WTC11 (cell line): ENCODE measurements at regions not wholly inside any gene's neighbourhood (a gene's known extent, or its start where the extent isn't known, plus 50 kb on each side); places are given as distances from the start of the nearest gene placed in this dataset.

Experiments used
- ATAC-seq: fragments of 200-7000 bp; cut with Tn5 transposase; 2 replicates; pipeline ENCODE4 v1.10.0; 2021; ENCODE audit warnings: mild to moderate bottlenecking, moderate library complexity
- CTCF ChIA-PET: fragments of 300-600 bp; sonication (Branson Sonifier 250); formaldehyde crosslinking; loops from one replicate; lab custom pipeline; 2021; ENCODE audit warnings: antibody characterized with exemption; lab: Charles Lee
- POLR2A ChIA-PET: fragments of 350-600 bp; sonication (Branson Sonifier 250); formaldehyde crosslinking; loops from one replicate; lab custom pipeline; 2021; ENCODE audit warnings: antibody characterized with exemption; lab: Charles Lee
- DNase-seq: peaks from one replicate; pipeline ENCODE4 v3.0.0; 2021; ENCODE audit warnings: low spot score
- H3K27ac Mint-ChIP-seq: 2 replicates; pipeline ENCODE4 v1.8.0; 2021; ENCODE audit warnings: mixed read lengths
- H3K27me3 Mint-ChIP-seq: 2 replicates; pipeline ENCODE4 v1.8.0; 2021; ENCODE audit warnings: low read depth, mild to moderate bottlenecking, moderate library complexity, mixed read lengths
- H3K36me3 Mint-ChIP-seq: 2 replicates; pipeline ENCODE4 v1.8.0; 2021; ENCODE audit warnings: mixed read lengths
- H3K4me1 Mint-ChIP-seq: 2 replicates; pipeline ENCODE4 v1.8.0; 2022; ENCODE audit warnings: mixed read lengths
- H3K4me3 Mint-ChIP-seq: 2 replicates; pipeline ENCODE4 v1.8.0; 2021; ENCODE audit warnings: mild to moderate bottlenecking, moderate library complexity, mixed read lengths
- H3K9me3 Mint-ChIP-seq: 2 replicates; pipeline ENCODE4 v1.8.0; 2021; ENCODE audit warnings: mixed read lengths
- ESRRA ChIP-seq: sonication (generic); formaldehyde crosslinking; IDR thresholded peaks from 2 replicates; pipeline ENCODE4 v1.8.1; 2022; ENCODE audit warnings: mild to moderate bottlenecking, missing genetic modification reagents, borderline replicate concordance
- FOXJ3 ChIP-seq: sonication (generic); formaldehyde crosslinking; IDR thresholded peaks from 2 replicates; pipeline ENCODE4 v1.9.0; 2021; ENCODE audit warnings: missing genetic modification reagents, mild to moderate bottlenecking, borderline replicate concordance
- FOXK1 ChIP-seq: sonication (generic); formaldehyde crosslinking; IDR thresholded peaks from 2 replicates; pipeline ENCODE4 v1.8.0; 2022; ENCODE audit warnings: mild to moderate bottlenecking, moderate library complexity, missing genetic modification reagents
- PRRX2 ChIP-seq: fragments of 250-450 bp; sonication (Bioruptor Pico); IDR thresholded peaks from 2 replicates; pipeline ENCODE4 v1.8.0; 2021; ENCODE audit warnings: mild to moderate bottlenecking
- SMAD3 ChIP-seq: sonication (generic); formaldehyde crosslinking; IDR thresholded peaks from 2 replicates; pipeline ENCODE4 v1.8.0; 2022; ENCODE audit warnings: missing genetic modification reagents, mild to moderate bottlenecking, borderline replicate concordance
- TEAD4 ChIP-seq: sonication (generic); formaldehyde crosslinking; IDR thresholded peaks from 2 replicates; pipeline ENCODE4 v1.8.0; 2022; ENCODE audit warnings: mild to moderate bottlenecking, missing genetic modification reagents
- ZBTB21 ChIP-seq: sonication (generic); formaldehyde crosslinking; IDR thresholded peaks from 2 replicates; pipeline ENCODE4 v1.8.1; 2023; ENCODE audit warnings: mild to moderate bottlenecking, missing genetic modification reagents, borderline replicate concordance
- ZNF121 ChIP-seq: sonication (generic); formaldehyde crosslinking; IDR thresholded peaks from 2 replicates; pipeline ENCODE4 v1.8.0; 2023; ENCODE audit warnings: missing genetic modification reagents
- ZNF416 ChIP-seq: fragments of 250-450 bp; sonication (Bioruptor Pico); IDR thresholded peaks from 2 replicates; pipeline ENCODE4 v1.9.0; 2021; ENCODE audit warnings: mild to moderate bottlenecking, inconsistent platforms
- ZNF671 ChIP-seq: fragments of 250-450 bp; sonication (Bioruptor Pico); IDR thresholded peaks from 2 replicates; pipeline ENCODE4 v1.8.0; 2021; ENCODE audit warnings: mild to moderate bottlenecking
- TF ChIP-seq, protein P1 (sequence below): fragments of 250-450 bp; sonication (Bioruptor Pico); IDR thresholded peaks from 2 replicates; pipeline ENCODE4 v1.9.0; 2021; ENCODE audit warnings: mild to moderate bottlenecking, borderline replicate concordance
- TF ChIP-seq, protein P2 (sequence below): fragments of 200-600 bp; IDR thresholded peaks from 2 replicates; pipeline ENCODE4 v1.8.0; 2022; ENCODE audit warnings: antibody characterized with exemption
- TF ChIP-seq, protein P3 (sequence below): sonication (generic); formaldehyde crosslinking; IDR thresholded peaks from 2 replicates; pipeline ENCODE4 v1.8.0; 2022; ENCODE audit warnings: mild to moderate bottlenecking, missing genetic modification reagents
- TF ChIP-seq, protein P4 (sequence below): fragments of 250-450 bp; sonication (Bioruptor Pico); IDR thresholded peaks from 2 replicates; pipeline ENCODE4 v1.8.0; 2021; ENCODE audit warnings: mild to moderate bottlenecking
- TF ChIP-seq, protein P5 (sequence below): sonication (generic); formaldehyde crosslinking; IDR thresholded peaks from 2 replicates; pipeline ENCODE4 v1.8.1; 2022; ENCODE audit warnings: low read depth, mild to moderate bottlenecking, moderate library complexity, missing genetic modification reagents, borderline replicate concordance
- TF ChIP-seq, protein P6 (sequence below): sonication (generic); formaldehyde crosslinking; IDR thresholded peaks from 2 replicates; pipeline ENCODE4 v1.8.1; 2023; ENCODE audit warnings: mild to moderate bottlenecking, missing genetic modification reagents, borderline replicate concordance
- TF ChIP-seq, protein P7 (sequence below): sonication (generic); formaldehyde crosslinking; IDR thresholded peaks from 2 replicates; pipeline ENCODE4 v1.8.0; 2022; ENCODE audit warnings: missing genetic modification reagents
- TF ChIP-seq, protein P8 (sequence below): sonication (generic); formaldehyde crosslinking; IDR thresholded peaks from 2 replicates; pipeline ENCODE4 v1.8.0; 2023; ENCODE audit warnings: mild to moderate bottlenecking, missing genetic modification reagents

DNA sequence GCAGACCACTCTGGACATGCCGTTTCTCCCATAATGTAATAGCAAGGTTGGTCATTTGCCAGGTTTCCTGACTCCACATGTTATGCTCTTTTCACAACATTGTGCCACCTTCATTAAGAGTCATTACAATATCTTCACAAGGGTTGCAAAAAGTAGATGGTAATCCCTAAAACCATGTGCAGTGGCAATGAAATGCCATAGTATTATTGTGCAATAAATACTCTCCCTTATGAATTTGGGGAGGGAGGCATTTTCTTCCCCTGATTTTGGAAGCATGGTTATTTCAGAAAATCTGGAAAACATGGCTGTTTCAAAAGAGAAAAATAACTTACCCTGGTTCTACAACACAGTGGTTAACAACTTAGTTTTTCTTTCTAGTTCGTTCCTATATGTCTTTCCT is 75.1 kb downstream of the BLTP1 start:
- H3K36me3 Mint-ChIP-seq, result peaks cover 6% of the 10 kb centered on the region
- CTCF ChIA-PET, result no interaction called here
- POLR2A ChIA-PET, result no interaction called here
- H3K4me3 Mint-ChIP-seq, result no peak overlapping the region
- peaks cover 10% of the 10 kb centered on the region for H3K4me1 Mint-ChIP-seq
- no peak overlapping the region for H3K27ac Mint-ChIP-seq
- no peaks in the 10 kb centered on the region for H3K27me3 Mint-ChIP-seq
- H3K9me3 Mint-ChIP-seq, result no peaks in the 10 kb centered on the region
- ATAC-seq (no peak), DNase-seq (no peak)
- TF ChIP-seq, protein P1, sequence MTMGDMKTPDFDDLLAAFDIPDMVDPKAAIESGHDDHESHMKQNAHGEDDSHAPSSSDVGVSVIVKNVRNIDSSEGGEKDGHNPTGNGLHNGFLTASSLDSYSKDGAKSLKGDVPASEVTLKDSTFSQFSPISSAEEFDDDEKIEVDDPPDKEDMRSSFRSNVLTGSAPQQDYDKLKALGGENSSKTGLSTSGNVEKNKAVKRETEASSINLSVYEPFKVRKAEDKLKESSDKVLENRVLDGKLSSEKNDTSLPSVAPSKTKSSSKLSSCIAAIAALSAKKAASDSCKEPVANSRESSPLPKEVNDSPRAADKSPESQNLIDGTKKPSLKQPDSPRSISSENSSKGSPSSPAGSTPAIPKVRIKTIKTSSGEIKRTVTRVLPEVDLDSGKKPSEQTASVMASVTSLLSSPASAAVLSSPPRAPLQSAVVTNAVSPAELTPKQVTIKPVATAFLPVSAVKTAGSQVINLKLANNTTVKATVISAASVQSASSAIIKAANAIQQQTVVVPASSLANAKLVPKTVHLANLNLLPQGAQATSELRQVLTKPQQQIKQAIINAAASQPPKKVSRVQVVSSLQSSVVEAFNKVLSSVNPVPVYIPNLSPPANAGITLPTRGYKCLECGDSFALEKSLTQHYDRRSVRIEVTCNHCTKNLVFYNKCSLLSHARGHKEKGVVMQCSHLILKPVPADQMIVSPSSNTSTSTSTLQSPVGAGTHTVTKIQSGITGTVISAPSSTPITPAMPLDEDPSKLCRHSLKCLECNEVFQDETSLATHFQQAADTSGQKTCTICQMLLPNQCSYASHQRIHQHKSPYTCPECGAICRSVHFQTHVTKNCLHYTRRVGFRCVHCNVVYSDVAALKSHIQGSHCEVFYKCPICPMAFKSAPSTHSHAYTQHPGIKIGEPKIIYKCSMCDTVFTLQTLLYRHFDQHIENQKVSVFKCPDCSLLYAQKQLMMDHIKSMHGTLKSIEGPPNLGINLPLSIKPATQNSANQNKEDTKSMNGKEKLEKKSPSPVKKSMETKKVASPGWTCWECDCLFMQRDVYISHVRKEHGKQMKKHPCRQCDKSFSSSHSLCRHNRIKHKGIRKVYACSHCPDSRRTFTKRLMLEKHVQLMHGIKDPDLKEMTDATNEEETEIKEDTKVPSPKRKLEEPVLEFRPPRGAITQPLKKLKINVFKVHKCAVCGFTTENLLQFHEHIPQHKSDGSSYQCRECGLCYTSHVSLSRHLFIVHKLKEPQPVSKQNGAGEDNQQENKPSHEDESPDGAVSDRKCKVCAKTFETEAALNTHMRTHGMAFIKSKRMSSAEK (CRISPR knock-in tag), result no peak
- TF ChIP-seq, protein P2, sequence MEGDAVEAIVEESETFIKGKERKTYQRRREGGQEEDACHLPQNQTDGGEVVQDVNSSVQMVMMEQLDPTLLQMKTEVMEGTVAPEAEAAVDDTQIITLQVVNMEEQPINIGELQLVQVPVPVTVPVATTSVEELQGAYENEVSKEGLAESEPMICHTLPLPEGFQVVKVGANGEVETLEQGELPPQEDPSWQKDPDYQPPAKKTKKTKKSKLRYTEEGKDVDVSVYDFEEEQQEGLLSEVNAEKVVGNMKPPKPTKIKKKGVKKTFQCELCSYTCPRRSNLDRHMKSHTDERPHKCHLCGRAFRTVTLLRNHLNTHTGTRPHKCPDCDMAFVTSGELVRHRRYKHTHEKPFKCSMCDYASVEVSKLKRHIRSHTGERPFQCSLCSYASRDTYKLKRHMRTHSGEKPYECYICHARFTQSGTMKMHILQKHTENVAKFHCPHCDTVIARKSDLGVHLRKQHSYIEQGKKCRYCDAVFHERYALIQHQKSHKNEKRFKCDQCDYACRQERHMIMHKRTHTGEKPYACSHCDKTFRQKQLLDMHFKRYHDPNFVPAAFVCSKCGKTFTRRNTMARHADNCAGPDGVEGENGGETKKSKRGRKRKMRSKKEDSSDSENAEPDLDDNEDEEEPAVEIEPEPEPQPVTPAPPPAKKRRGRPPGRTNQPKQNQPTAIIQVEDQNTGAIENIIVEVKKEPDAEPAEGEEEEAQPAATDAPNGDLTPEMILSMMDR, result no peak
- TF ChIP-seq FOXK1 (CRISPR knock-in tag) (no peak), ZBTB21 (CRISPR knock-in tag) (no peak), TEAD4 (CRISPR knock-in tag) (no peak), ESRRA (CRISPR knock-in tag) (no peak), PRRX2 (CRISPR knock-in tag) (no peak), ZNF671 (CRISPR knock-in tag) (no peak), SMAD3 (CRISPR knock-in tag) (no peak), FOXJ3 (CRISPR knock-in tag) (no peak), ZNF416 (CRISPR knock-in tag) (no peak), ZNF121 (CRISPR knock-in tag) (no peak)
- TF ChIP-seq, protein P3, sequence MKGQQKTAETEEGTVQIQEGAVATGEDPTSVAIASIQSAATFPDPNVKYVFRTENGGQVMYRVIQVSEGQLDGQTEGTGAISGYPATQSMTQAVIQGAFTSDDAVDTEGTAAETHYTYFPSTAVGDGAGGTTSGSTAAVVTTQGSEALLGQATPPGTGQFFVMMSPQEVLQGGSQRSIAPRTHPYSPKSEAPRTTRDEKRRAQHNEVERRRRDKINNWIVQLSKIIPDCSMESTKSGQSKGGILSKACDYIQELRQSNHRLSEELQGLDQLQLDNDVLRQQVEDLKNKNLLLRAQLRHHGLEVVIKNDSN (CRISPR knock-in tag), result no peak
- TF ChIP-seq, protein P4, sequence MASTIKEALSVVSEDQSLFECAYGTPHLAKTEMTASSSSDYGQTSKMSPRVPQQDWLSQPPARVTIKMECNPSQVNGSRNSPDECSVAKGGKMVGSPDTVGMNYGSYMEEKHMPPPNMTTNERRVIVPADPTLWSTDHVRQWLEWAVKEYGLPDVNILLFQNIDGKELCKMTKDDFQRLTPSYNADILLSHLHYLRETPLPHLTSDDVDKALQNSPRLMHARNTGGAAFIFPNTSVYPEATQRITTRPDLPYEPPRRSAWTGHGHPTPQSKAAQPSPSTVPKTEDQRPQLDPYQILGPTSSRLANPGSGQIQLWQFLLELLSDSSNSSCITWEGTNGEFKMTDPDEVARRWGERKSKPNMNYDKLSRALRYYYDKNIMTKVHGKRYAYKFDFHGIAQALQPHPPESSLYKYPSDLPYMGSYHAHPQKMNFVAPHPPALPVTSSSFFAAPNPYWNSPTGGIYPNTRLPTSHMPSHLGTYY (CRISPR knock-in tag), result no peak
- TF ChIP-seq, protein P5, sequence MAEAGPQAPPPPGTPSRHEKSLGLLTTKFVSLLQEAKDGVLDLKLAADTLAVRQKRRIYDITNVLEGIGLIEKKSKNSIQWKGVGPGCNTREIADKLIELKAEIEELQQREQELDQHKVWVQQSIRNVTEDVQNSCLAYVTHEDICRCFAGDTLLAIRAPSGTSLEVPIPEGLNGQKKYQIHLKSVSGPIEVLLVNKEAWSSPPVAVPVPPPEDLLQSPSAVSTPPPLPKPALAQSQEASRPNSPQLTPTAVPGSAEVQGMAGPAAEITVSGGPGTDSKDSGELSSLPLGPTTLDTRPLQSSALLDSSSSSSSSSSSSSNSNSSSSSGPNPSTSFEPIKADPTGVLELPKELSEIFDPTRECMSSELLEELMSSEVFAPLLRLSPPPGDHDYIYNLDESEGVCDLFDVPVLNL, result no peak
- TF ChIP-seq, protein P6, sequence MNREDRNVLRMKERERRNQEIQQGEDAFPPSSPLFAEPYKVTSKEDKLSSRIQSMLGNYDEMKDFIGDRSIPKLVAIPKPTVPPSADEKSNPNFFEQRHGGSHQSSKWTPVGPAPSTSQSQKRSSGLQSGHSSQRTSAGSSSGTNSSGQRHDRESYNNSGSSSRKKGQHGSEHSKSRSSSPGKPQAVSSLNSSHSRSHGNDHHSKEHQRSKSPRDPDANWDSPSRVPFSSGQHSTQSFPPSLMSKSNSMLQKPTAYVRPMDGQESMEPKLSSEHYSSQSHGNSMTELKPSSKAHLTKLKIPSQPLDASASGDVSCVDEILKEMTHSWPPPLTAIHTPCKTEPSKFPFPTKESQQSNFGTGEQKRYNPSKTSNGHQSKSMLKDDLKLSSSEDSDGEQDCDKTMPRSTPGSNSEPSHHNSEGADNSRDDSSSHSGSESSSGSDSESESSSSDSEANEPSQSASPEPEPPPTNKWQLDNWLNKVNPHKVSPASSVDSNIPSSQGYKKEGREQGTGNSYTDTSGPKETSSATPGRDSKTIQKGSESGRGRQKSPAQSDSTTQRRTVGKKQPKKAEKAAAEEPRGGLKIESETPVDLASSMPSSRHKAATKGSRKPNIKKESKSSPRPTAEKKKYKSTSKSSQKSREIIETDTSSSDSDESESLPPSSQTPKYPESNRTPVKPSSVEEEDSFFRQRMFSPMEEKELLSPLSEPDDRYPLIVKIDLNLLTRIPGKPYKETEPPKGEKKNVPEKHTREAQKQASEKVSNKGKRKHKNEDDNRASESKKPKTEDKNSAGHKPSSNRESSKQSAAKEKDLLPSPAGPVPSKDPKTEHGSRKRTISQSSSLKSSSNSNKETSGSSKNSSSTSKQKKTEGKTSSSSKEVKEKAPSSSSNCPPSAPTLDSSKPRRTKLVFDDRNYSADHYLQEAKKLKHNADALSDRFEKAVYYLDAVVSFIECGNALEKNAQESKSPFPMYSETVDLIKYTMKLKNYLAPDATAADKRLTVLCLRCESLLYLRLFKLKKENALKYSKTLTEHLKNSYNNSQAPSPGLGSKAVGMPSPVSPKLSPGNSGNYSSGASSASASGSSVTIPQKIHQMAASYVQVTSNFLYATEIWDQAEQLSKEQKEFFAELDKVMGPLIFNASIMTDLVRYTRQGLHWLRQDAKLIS (CRISPR knock-in tag), result no peak
- TF ChIP-seq, protein P7, sequence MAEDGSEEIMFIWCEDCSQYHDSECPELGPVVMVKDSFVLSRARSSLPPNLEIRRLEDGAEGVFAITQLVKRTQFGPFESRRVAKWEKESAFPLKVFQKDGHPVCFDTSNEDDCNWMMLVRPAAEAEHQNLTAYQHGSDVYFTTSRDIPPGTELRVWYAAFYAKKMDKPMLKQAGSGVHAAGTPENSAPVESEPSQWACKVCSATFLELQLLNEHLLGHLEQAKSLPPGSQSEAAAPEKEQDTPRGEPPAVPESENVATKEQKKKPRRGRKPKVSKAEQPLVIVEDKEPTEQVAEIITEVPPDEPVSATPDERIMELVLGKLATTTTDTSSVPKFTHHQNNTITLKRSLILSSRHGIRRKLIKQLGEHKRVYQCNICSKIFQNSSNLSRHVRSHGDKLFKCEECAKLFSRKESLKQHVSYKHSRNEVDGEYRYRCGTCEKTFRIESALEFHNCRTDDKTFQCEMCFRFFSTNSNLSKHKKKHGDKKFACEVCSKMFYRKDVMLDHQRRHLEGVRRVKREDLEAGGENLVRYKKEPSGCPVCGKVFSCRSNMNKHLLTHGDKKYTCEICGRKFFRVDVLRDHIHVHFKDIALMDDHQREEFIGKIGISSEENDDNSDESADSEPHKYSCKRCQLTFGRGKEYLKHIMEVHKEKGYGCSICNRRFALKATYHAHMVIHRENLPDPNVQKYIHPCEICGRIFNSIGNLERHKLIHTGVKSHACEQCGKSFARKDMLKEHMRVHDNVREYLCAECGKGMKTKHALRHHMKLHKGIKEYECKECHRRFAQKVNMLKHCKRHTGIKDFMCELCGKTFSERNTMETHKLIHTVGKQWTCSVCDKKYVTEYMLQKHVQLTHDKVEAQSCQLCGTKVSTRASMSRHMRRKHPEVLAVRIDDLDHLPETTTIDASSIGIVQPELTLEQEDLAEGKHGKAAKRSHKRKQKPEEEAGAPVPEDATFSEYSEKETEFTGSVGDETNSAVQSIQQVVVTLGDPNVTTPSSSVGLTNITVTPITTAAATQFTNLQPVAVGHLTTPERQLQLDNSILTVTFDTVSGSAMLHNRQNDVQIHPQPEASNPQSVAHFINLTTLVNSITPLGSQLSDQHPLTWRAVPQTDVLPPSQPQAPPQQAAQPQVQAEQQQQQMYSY (CRISPR knock-in tag), result no peak
- TF ChIP-seq, protein P8, sequence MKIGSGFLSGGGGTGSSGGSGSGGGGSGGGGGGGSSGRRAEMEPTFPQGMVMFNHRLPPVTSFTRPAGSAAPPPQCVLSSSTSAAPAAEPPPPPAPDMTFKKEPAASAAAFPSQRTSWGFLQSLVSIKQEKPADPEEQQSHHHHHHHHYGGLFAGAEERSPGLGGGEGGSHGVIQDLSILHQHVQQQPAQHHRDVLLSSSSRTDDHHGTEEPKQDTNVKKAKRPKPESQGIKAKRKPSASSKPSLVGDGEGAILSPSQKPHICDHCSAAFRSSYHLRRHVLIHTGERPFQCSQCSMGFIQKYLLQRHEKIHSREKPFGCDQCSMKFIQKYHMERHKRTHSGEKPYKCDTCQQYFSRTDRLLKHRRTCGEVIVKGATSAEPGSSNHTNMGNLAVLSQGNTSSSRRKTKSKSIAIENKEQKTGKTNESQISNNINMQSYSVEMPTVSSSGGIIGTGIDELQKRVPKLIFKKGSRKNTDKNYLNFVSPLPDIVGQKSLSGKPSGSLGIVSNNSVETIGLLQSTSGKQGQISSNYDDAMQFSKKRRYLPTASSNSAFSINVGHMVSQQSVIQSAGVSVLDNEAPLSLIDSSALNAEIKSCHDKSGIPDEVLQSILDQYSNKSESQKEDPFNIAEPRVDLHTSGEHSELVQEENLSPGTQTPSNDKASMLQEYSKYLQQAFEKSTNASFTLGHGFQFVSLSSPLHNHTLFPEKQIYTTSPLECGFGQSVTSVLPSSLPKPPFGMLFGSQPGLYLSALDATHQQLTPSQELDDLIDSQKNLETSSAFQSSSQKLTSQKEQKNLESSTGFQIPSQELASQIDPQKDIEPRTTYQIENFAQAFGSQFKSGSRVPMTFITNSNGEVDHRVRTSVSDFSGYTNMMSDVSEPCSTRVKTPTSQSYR (CRISPR knock-in tag), result no peak
